ENCODE measurements at regions not wholly inside any gene's neighbourhood (a gene's known extent, or its start where the extent isn't known, plus 50 kb on each side); places are given as distances from the start of the nearest gene placed in this dataset.

DNA sequence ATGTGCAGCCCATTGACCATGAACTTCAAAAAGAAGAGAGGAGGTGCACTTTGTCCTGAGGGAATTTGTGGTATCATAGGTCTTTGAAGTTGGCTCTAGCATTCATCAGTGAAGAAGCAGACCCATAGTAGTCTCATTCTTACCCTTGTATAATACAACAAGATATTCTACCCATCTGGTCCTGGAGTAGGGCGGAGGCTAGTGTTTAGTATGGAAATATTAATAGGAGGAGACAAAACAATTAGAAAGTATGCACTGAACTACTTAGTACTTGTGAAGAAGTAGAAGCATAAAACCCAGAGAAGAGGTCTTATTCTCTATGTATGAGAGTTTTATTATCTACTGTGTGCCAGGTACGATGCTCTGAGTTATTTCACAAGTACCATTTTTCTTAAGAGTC is 189.0 kb downstream of the AASDH start:
- TF ChIP-seq EP300 (IDR thresholded peaks at IDR 0.05), result no peak
- TF ChIP-seq, protein P1, sequence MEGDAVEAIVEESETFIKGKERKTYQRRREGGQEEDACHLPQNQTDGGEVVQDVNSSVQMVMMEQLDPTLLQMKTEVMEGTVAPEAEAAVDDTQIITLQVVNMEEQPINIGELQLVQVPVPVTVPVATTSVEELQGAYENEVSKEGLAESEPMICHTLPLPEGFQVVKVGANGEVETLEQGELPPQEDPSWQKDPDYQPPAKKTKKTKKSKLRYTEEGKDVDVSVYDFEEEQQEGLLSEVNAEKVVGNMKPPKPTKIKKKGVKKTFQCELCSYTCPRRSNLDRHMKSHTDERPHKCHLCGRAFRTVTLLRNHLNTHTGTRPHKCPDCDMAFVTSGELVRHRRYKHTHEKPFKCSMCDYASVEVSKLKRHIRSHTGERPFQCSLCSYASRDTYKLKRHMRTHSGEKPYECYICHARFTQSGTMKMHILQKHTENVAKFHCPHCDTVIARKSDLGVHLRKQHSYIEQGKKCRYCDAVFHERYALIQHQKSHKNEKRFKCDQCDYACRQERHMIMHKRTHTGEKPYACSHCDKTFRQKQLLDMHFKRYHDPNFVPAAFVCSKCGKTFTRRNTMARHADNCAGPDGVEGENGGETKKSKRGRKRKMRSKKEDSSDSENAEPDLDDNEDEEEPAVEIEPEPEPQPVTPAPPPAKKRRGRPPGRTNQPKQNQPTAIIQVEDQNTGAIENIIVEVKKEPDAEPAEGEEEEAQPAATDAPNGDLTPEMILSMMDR (IDR thresholded peaks at IDR 0.05), result no peak
- no peak for TF ChIP-seq POLR2A (IDR thresholded peaks at IDR 0.05)
- no peak for TF ChIP-seq POLR2AphosphoS5 (IDR thresholded peaks at IDR 0.05)

All from gastroesophageal sphincter (tissue), 3 donors.